H1 (cell line): ENCODE measurements at regions not wholly inside any gene's neighbourhood (a gene's known extent, or its start where the extent isn't known, plus 50 kb on each side); places are given as distances from the start of the nearest gene placed in this dataset.

Source experiments
- GTF2F1 ChIP-seq: IDR thresholded peaks from 2 replicates; pipeline ENCODE4 v1.6.1; 2012; ENCODE audit warnings: low read depth, low read length, improper control_type of control experiment, borderline replicate concordance
- JUND ChIP-seq: IDR thresholded peaks from 2 replicates; pipeline ENCODE4 v1.6.1; 2011; ENCODE audit warnings: mild to moderate bottlenecking, improper control_type of control experiment, low read length
- SIRT6 ChIP-seq: IDR thresholded peaks from one replicate; pipeline ENCODE4 v1.7.1; 2012; ENCODE audit warnings: low read length, inconsistent platforms
- SP1 ChIP-seq: IDR thresholded peaks from 2 replicates; pipeline ENCODE4 v1.6.1; 2011; ENCODE audit warnings: low read depth, low read length
- SRF ChIP-seq: IDR thresholded peaks from 2 replicates; pipeline ENCODE4 v1.6.1; 2011; ENCODE audit warnings: mild to moderate bottlenecking, low read depth, low read length, moderate library complexity
- SUZ12 ChIP-seq: fragments of 200-600 bp; sonication (generic); IDR thresholded peaks from 2 replicates; pipeline ENCODE4 v1.6.1; 2012; ENCODE audit warnings: mild to moderate bottlenecking, inconsistent platforms, low read length, moderate library complexity, mixed read lengths
- TF ChIP-seq, protein P1 (sequence below): fragments of 300-600 bp; sonication (generic); IDR thresholded peaks from 2 replicates; pipeline ENCODE4 v1.7.1; 2012; ENCODE audit warnings: low read length, moderate library complexity, mild to moderate bottlenecking, inconsistent platforms; ENCODE audit not compliant: insufficient replicate concordance

DNA sequence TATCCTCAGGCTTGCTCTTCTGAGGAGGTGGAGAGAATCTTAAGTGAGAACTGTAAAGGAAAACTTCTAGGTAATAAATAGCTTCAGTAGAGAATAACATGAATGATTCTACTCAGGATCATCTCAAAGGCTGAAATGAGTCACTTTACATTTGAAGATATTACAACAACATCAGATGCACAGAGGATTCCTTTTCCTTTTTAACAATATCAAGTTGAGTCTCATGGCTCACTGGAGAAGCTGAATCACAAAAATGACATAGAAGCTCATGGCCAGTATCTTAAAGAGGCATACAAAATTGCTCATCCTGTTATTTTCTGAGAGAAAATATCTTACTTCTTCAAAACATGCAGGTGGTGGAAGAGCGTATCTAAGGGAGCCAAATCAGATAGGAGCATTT, 72.5 kb upstream of the EMCN start (continued):
- TF ChIP-seq, protein P1, sequence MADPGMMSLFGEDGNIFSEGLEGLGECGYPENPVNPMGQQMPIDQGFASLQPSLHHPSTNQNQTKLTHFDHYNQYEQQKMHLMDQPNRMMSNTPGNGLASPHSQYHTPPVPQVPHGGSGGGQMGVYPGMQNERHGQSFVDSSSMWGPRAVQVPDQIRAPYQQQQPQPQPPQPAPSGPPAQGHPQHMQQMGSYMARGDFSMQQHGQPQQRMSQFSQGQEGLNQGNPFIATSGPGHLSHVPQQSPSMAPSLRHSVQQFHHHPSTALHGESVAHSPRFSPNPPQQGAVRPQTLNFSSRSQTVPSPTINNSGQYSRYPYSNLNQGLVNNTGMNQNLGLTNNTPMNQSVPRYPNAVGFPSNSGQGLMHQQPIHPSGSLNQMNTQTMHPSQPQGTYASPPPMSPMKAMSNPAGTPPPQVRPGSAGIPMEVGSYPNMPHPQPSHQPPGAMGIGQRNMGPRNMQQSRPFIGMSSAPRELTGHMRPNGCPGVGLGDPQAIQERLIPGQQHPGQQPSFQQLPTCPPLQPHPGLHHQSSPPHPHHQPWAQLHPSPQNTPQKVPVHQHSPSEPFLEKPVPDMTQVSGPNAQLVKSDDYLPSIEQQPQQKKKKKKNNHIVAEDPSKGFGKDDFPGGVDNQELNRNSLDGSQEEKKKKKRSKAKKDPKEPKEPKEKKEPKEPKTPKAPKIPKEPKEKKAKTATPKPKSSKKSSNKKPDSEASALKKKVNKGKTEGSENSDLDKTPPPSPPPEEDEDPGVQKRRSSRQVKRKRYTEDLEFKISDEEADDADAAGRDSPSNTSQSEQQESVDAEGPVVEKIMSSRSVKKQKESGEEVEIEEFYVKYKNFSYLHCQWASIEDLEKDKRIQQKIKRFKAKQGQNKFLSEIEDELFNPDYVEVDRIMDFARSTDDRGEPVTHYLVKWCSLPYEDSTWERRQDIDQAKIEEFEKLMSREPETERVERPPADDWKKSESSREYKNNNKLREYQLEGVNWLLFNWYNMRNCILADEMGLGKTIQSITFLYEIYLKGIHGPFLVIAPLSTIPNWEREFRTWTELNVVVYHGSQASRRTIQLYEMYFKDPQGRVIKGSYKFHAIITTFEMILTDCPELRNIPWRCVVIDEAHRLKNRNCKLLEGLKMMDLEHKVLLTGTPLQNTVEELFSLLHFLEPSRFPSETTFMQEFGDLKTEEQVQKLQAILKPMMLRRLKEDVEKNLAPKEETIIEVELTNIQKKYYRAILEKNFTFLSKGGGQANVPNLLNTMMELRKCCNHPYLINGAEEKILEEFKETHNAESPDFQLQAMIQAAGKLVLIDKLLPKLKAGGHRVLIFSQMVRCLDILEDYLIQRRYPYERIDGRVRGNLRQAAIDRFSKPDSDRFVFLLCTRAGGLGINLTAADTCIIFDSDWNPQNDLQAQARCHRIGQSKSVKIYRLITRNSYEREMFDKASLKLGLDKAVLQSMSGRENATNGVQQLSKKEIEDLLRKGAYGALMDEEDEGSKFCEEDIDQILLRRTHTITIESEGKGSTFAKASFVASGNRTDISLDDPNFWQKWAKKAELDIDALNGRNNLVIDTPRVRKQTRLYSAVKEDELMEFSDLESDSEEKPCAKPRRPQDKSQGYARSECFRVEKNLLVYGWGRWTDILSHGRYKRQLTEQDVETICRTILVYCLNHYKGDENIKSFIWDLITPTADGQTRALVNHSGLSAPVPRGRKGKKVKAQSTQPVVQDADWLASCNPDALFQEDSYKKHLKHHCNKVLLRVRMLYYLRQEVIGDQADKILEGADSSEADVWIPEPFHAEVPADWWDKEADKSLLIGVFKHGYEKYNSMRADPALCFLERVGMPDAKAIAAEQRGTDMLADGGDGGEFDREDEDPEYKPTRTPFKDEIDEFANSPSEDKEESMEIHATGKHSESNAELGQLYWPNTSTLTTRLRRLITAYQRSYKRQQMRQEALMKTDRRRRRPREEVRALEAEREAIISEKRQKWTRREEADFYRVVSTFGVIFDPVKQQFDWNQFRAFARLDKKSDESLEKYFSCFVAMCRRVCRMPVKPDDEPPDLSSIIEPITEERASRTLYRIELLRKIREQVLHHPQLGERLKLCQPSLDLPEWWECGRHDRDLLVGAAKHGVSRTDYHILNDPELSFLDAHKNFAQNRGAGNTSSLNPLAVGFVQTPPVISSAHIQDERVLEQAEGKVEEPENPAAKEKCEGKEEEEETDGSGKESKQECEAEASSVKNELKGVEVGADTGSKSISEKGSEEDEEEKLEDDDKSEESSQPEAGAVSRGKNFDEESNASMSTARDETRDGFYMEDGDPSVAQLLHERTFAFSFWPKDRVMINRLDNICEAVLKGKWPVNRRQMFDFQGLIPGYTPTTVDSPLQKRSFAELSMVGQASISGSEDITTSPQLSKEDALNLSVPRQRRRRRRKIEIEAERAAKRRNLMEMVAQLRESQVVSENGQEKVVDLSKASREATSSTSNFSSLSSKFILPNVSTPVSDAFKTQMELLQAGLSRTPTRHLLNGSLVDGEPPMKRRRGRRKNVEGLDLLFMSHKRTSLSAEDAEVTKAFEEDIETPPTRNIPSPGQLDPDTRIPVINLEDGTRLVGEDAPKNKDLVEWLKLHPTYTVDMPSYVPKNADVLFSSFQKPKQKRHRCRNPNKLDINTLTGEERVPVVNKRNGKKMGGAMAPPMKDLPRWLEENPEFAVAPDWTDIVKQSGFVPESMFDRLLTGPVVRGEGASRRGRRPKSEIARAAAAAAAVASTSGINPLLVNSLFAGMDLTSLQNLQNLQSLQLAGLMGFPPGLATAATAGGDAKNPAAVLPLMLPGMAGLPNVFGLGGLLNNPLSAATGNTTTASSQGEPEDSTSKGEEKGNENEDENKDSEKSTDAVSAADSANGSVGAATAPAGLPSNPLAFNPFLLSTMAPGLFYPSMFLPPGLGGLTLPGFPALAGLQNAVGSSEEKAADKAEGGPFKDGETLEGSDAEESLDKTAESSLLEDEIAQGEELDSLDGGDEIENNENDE: no peak
- no peak for TF ChIP-seq GTF2F1
- no peak for TF ChIP-seq JUND
- no peak for TF ChIP-seq SP1
- TF ChIP-seq SUZ12: no peak
- TF ChIP-seq SIRT6: no peak
- TF ChIP-seq SRF: no peak
